ENCODE measurements at regions not wholly inside any gene's neighbourhood (a gene's known extent, or its start where the extent isn't known, plus 50 kb on each side); places are given as distances from the start of the nearest gene placed in this dataset.

DNA sequence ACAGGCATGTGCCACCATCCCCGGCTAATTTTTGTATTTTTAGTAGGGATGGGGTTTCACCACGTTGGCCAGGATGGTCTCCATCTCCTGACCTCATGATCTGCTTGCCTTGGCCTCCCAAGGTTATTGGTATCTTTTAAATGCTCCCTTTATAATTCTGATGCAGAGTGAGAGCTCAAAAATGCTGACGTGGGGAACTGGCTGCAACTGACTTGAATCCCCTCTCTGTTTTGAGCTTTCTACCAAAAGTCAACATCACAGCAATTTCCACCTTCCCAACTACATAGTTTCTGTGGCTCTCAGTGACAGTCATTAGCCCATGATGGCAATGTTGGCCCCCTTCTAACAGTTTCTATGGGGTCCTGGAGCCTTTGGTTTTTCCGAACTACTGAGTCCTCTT, 268.2 kb upstream of the FOXD3 start:
- no peak for TF ChIP-seq ZNF70 (CRISPR knock-in tag; IDR thresholded peaks at IDR 0.05)
- TF ChIP-seq RARB (CRISPR knock-in tag; IDR thresholded peaks at IDR 0.05), result no peak
- TF ChIP-seq SNAI2 (CRISPR knock-in tag; IDR thresholded peaks at IDR 0.05), result no peak
- no peak for TF ChIP-seq ZFP3 (CRISPR knock-in tag; IDR thresholded peaks at IDR 0.05)
- TF ChIP-seq ISL1 (CRISPR knock-in tag; IDR thresholded peaks at IDR 0.05), result no peak
- no peak for TF ChIP-seq ZC3H10 (CRISPR knock-in tag; IDR thresholded peaks at IDR 0.05)
- TF ChIP-seq, protein P1, sequence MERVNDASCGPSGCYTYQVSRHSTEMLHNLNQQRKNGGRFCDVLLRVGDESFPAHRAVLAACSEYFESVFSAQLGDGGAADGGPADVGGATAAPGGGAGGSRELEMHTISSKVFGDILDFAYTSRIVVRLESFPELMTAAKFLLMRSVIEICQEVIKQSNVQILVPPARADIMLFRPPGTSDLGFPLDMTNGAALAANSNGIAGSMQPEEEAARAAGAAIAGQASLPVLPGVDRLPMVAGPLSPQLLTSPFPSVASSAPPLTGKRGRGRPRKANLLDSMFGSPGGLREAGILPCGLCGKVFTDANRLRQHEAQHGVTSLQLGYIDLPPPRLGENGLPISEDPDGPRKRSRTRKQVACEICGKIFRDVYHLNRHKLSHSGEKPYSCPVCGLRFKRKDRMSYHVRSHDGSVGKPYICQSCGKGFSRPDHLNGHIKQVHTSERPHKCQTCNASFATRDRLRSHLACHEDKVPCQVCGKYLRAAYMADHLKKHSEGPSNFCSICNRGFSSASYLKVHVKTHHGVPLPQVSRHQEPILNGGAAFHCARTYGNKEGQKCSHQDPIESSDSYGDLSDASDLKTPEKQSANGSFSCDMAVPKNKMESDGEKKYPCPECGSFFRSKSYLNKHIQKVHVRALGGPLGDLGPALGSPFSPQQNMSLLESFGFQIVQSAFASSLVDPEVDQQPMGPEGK (CRISPR knock-in tag; IDR thresholded peaks at IDR 0.05; ENCODE audit: borderline replicate concordance), result no peak
- TF ChIP-seq GLIS3 (CRISPR knock-in tag; IDR thresholded peaks at IDR 0.05), result no peak
- no peak for TF ChIP-seq ARNTL (CRISPR knock-in tag; IDR thresholded peaks at IDR 0.05; ENCODE audit: borderline replicate concordance, low read depth)
- no peak for TF ChIP-seq POU6F1 (CRISPR knock-in tag; IDR thresholded peaks at IDR 0.05; ENCODE audit: borderline replicate concordance, low read depth)
- no peak for TF ChIP-seq ESRRG (CRISPR knock-in tag; IDR thresholded peaks at IDR 0.05)
- TF ChIP-seq ZNF8 (CRISPR knock-in tag; IDR thresholded peaks at IDR 0.05), result no peak
- TF ChIP-seq TOX (CRISPR knock-in tag; IDR thresholded peaks at IDR 0.05; ENCODE audit: borderline replicate concordance), result no peak
- no peak for TF ChIP-seq ZFP30 (CRISPR knock-in tag; IDR thresholded peaks at IDR 0.05)
- no peak for TF ChIP-seq PPARA (CRISPR knock-in tag; IDR thresholded peaks at IDR 0.05; ENCODE audit: borderline replicate concordance)
- ATAC-seq, result no peak

- no peak for ATAC-seq
- TF ChIP-seq SNAI2 (CRISPR knock-in tag; IDR thresholded peaks at IDR 0.05), result no peak
- TF ChIP-seq ESRRG (CRISPR knock-in tag; IDR thresholded peaks at IDR 0.05), result no peak
- TF ChIP-seq PPARA (CRISPR knock-in tag; IDR thresholded peaks at IDR 0.05; ENCODE audit: borderline replicate concordance), result no peak
- TF ChIP-seq TSHZ2 (CRISPR knock-in tag; IDR thresholded peaks at IDR 0.05), result no peak
- no peak for TF ChIP-seq ZNF8 (CRISPR knock-in tag; IDR thresholded peaks at IDR 0.05)
- TF ChIP-seq, protein P2, sequence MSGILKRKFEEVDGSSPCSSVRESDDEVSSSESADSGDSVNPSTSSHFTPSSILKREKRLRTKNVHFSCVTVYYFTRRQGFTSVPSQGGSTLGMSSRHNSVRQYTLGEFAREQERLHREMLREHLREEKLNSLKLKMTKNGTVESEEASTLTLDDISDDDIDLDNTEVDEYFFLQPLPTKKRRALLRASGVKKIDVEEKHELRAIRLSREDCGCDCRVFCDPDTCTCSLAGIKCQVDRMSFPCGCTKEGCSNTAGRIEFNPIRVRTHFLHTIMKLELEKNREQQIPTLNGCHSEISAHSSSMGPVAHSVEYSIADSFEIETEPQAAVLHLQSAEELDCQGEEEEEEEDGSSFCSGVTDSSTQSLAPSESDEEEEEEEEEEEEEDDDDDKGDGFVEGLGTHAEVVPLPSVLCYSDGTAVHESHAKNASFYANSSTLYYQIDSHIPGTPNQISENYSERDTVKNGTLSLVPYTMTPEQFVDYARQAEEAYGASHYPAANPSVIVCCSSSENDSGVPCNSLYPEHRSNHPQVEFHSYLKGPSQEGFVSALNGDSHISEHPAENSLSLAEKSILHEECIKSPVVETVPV (CRISPR knock-in tag; IDR thresholded peaks at IDR 0.05), result no peak
- TF ChIP-seq POU6F1 (CRISPR knock-in tag; IDR thresholded peaks at IDR 0.05; ENCODE audit: borderline replicate concordance, low read depth), result no peak
- TF ChIP-seq OSR1 (CRISPR knock-in tag; IDR thresholded peaks at IDR 0.05), result no peak
- TF ChIP-seq ISL1 (CRISPR knock-in tag; IDR thresholded peaks at IDR 0.05), result no peak
- TF ChIP-seq ZNF70 (CRISPR knock-in tag; IDR thresholded peaks at IDR 0.05), result no peak
- TF ChIP-seq TCF4 (CRISPR knock-in tag; IDR thresholded peaks at IDR 0.05; ENCODE audit: borderline replicate concordance), result no peak
- no peak for TF ChIP-seq ZC3H10 (CRISPR knock-in tag; IDR thresholded peaks at IDR 0.05)
- no peak for TF ChIP-seq RARB (CRISPR knock-in tag; IDR thresholded peaks at IDR 0.05)
- TF ChIP-seq TOX (CRISPR knock-in tag; IDR thresholded peaks at IDR 0.05; ENCODE audit: borderline replicate concordance), result no peak
- TF ChIP-seq CREB5 (CRISPR knock-in tag; IDR thresholded peaks at IDR 0.05; ENCODE audit: low read depth), result no peak
- TF ChIP-seq, protein P1 (CRISPR knock-in tag; IDR thresholded peaks at IDR 0.05; ENCODE audit: borderline replicate concordance), result no peak
- TF ChIP-seq GLIS3 (CRISPR knock-in tag; IDR thresholded peaks at IDR 0.05), result no peak
- TF ChIP-seq BACH2 (CRISPR knock-in tag; IDR thresholded peaks at IDR 0.05; ENCODE audit: borderline replicate concordance), result no peak
- no peak for TF ChIP-seq ZFP30 (CRISPR knock-in tag; IDR thresholded peaks at IDR 0.05)
Observed at GRCh38 chr1:63063367-63063766, 259.0 kb upstream of the FOXD3 start.
